SK-N-MC (cell line): ENCODE measurements at regions not wholly inside any gene's neighbourhood (a gene's known extent, or its start where the extent isn't known, plus 50 kb on each side); places are given as distances from the start of the nearest gene placed in this dataset.

ENCODE experiments used
- EZH2 ChIP-seq: fragments of 200-600 bp; sonication (generic); IDR thresholded peaks from one replicate; pipeline ENCODE4 v1.6.1; 2017; ENCODE audit warnings: antibody characterized with exemption
- FOXP2 ChIP-seq: optimal IDR thresholded peaks from 2 replicates; pipeline ENCODE3; 2011; ENCODE audit warnings: mild to moderate bottlenecking, moderate library complexity; ENCODE audit not compliant: insufficient read depth; ENCODE audit errors: extremely low read length, control extremely low read depth
- POLR2AphosphoS5 ChIP-seq: IDR thresholded peaks from 2 replicates; pipeline ENCODE4 v1.6.1; 2012; ENCODE audit warnings: mild to moderate bottlenecking, low read depth, low read length, borderline replicate concordance

DNA sequence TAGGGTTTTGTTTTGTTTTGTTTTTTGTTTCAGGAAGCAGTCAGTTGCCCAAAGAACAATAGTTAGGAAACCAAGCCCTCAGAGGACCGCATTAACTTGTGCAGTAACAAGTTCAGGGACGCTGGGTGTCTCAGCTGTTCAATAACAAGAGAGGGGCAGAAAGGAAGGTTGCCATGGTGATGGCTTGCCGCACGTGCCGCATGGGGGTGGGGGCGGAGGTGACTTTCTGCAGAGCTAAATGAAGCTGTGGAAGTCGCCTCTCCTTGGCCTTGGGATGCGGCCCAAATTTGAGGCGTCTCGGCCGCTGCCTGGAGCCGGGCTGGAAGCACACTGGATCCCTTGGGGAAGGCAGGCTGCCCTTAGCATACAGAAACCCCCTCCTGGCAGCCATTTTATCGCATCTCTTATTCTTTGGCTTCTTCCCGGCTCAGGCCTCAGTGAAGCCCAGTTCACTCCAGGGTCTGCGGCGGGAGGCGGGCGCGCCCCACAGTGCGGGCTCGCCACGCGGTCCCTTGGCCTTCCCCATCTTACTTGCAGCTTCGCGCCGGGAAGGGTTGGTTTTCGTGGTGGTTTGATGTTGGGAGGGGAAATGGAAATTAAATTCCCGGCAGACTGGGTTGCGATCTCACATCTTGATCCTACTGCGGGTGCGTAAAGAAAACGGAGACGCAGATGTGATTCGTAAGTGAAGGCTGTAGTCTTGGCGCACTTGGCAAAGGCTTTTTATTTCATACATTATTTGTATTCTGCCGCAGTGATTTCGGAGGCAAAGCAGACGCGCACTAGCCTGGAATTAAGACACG, 94.3 kb downstream of the SLC17A6 start:
- TF ChIP-seq EZH2: no peak
- no peak for TF ChIP-seq POLR2AphosphoS5
- no peak for TF ChIP-seq FOXP2
